Stomach smooth muscle (tissue), 2 donors: ENCODE measurements at regions not wholly inside any gene's neighbourhood (a gene's known extent, or its start where the extent isn't known, plus 50 kb on each side); places are given as distances from the start of the nearest gene placed in this dataset.

ENCODE experiments used
- H3K27ac ChIP-seq: one replicate; pipeline ENCODE4 v1.7.0; 2013; ENCODE audit warnings: mild to moderate bottlenecking, low read length, inconsistent platforms
- H3K27me3 ChIP-seq, 2 donors: one replicate each; pipeline ENCODE4 v1.7.0; 2013; ENCODE audit warnings: low read length in 2 of 2; ENCODE audit not compliant: insufficient read depth in 2 of 2, control insufficient read depth in 1 of 2
- H3K36me3 ChIP-seq, 2 donors: one replicate each; pipeline ENCODE4 v1.7.0; 2013; ENCODE audit warnings: low read length in 2 of 2; ENCODE audit not compliant: control insufficient read depth in 2 of 2, insufficient read depth in 2 of 2
- H3K4me1 ChIP-seq: one replicate; pipeline ENCODE4 v1.7.0; 2013; ENCODE audit warnings: low read length; ENCODE audit not compliant: control insufficient read depth, insufficient read depth
- H3K4me3 ChIP-seq, 2 donors: one replicate each; pipeline ENCODE4 v1.7.0; 2013; ENCODE audit warnings: low read length in 2 of 2
- H3K9ac ChIP-seq, 2 donors: one replicate each; pipeline ENCODE4 v1.7.0; 2013; ENCODE audit warnings: low read length in 2 of 2, mild to moderate bottlenecking in 1 of 2
- H3K9me3 ChIP-seq, 2 donors: one replicate each; pipeline ENCODE4 v1.7.0; 2013; ENCODE audit warnings: low read length in 2 of 2; ENCODE audit not compliant: control insufficient read depth in 2 of 2
- donor health status: healthy.
- donor health status: Pancreatic carcinoma.

DNA sequence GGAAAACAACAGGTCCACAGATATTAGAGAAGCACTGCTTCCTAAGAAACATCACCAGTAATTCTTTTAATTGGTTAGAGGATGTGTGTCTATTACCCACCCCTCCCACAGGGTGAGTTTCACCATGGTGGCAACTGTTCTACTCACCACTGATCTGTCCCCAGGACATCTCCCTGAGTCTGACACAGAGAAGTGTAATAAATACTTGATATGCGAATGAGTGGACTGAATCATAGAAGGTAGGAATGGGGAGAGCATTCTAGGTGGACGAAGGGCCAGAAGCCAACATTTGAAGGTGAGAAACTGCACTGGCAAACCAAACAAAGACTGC, 452.7 kb upstream of the PROK2 start:
- Histone ChIP-seq H3K27ac (no peak overlapping the region), H3K4me3 (no peak overlapping the region), H3K9me3 (no peaks in the 10 kb centered on the region), H3K36me3 (no peaks in the 10 kb centered on the region), H3K27me3 (no peaks in the 10 kb centered on the region), H3K9ac (no peak overlapping the region), H3K4me1 (peaks cover 29% of the 10 kb centered on the region)

DNA sequence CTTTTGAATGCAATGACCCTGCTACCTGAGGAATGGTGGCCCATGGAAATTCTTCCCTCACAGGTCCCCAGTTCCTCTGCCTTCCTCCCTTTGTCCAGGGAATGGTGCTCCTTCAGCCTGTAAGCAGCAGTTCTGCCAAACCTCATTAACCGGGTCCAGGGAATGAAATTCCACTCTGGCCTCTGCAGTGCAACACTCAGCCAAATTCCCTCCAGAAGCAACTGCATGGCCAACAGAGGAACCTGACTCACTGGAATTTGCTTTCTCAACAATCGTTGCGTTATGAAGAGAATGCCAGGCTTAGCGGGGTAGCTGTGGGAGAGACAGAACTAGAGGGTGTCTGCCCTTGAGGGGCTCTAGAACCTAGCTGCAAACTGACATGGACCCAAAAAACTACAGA, 449.4 kb upstream of the PROK2 start:
- H3K4me1 ChIP-seq, result peaks cover 28% of the 10 kb centered on the region
- no peak overlapping the region for H3K4me3 ChIP-seq
- H3K27ac ChIP-seq, result no peak overlapping the region
- no peaks in the 10 kb centered on the region for H3K27me3 ChIP-seq
- H3K9me3 ChIP-seq, result no peaks in the 10 kb centered on the region
- no peak overlapping the region for H3K9ac ChIP-seq
- no peaks in the 10 kb centered on the region for H3K36me3 ChIP-seq

DNA sequence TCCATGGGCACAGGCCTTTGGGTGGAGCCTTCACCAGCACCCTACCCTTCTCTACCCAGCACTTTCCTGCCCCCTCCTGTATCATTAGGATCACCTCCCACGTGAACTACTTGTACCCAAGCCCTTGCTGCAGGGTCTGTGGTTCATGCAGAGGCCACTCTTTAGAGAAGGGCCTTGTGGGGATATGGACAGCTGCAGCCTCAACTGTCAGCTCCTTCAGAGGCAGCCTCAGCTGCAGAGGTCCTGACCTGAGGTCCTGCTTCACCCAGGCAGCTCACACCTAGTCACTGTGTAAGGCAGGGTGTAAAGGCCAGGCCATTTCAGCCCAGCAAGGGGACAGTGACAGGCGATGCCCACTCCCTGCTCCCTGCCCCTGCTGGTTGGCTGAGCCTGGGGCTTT, 448.6 kb upstream of the PROK2 start:
- Histone ChIP-seq H3K9me3 (no peaks in the 10 kb centered on the region), H3K27ac (no peak overlapping the region), H3K4me1 (peaks cover 24% of the 10 kb centered on the region), H3K9ac (no peak overlapping the region), H3K36me3 (no peaks in the 10 kb centered on the region), H3K27me3 (no peaks in the 10 kb centered on the region), H3K4me3 (no peak overlapping the region)

DNA sequence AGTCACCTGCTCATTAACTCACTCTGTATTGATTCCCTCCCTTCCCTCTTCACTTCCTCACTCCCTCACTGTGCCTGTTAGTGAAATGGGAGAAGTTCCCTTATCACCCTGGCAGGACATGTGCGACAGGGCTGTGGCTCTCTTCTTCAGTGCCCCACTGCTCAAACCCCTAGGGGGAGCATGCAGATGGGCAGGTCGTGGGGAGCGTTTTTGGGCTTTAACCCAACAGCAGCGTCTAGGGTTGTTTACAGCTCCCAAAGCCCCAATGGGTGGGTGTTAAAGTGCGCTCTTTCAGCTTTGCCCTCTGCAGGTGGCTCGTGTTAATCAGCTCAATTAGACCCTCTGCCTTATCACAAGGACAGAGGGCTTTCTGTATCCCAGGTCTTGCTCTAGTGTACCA, 447.8 kb upstream of the PROK2 start:
- no peaks in the 10 kb centered on the region for H3K27me3 ChIP-seq
- no peak overlapping the region for H3K27ac ChIP-seq
- no peaks in the 10 kb centered on the region for H3K9me3 ChIP-seq
- H3K4me1 ChIP-seq, result peaks cover 18% of the 10 kb centered on the region
- no peak overlapping the region for H3K9ac ChIP-seq
- no peaks in the 10 kb centered on the region for H3K36me3 ChIP-seq
- no peak overlapping the region for H3K4me3 ChIP-seq

DNA sequence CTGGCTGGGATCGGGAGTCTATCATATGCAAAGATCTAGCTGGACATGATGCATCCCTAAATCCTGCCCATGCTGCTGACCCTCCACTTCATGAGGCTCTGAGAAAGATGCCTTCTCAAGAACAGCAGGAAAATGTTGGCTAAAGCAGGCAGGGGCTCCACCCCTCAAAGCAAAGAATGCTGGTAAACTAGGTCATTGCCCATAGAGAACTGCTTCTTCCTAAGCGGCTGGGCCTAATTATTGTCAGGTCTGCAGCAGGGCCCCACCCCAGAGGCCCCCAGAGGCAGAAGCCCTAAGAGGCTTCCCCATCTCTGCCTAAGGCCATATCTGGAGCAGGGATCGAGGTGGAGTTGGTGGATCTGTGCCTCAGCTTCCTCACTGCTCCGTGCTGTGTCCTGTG, 447.4 kb upstream of the PROK2 start:
- H3K4me1 ChIP-seq, result peaks cover 15% of the 10 kb centered on the region
- no peaks in the 10 kb centered on the region for H3K9me3 ChIP-seq
- no peak overlapping the region for H3K4me3 ChIP-seq
- H3K36me3 ChIP-seq, result no peaks in the 10 kb centered on the region
- no peak overlapping the region for H3K9ac ChIP-seq
- no peak overlapping the region for H3K27ac ChIP-seq
- H3K27me3 ChIP-seq, result no peaks in the 10 kb centered on the region

DNA sequence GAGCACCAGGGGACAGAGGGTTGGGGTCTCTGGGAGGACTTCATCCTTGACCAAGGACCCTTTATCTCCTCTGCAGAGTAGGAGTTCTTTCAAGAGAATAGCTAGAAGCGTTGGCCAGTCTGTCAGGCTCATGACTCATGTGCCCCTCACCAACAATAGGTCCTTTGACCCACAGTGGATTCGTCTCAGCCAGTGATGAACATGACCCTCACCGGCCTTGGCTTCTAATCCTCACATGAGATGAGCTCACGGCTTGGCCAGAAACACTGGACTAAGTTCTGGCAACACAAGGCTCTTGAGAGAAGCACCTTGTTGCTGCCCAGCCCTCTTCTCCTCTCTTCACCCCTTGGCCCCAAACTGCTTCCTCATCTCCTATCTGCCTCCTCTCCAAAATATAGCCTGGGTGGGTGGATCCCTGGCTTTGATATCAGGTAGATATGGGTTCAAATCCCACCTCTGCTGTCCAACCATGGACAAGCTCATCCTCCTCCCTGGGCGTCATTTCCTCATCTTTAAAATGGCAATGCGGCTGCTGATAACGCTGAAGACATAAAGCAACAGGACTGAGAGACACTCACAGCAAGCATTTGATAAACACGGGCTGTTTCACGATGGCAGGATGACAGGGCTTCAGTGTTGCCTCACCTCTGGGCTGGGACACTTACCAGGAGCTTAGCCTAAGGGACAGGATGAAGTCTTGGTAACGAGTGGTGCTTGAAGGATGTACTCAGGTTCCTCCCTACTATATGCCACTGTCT, 446.7 kb upstream of the PROK2 start:
- Histone ChIP-seq H3K36me3 (no peaks in the 10 kb centered on the region), H3K9me3 (no peaks in the 10 kb centered on the region), H3K4me3 (no peak overlapping the region), H3K27me3 (no peaks in the 10 kb centered on the region), H3K27ac (no peak overlapping the region), H3K9ac (no peak overlapping the region), H3K4me1 (peaks cover 15% of the 10 kb centered on the region)

DNA sequence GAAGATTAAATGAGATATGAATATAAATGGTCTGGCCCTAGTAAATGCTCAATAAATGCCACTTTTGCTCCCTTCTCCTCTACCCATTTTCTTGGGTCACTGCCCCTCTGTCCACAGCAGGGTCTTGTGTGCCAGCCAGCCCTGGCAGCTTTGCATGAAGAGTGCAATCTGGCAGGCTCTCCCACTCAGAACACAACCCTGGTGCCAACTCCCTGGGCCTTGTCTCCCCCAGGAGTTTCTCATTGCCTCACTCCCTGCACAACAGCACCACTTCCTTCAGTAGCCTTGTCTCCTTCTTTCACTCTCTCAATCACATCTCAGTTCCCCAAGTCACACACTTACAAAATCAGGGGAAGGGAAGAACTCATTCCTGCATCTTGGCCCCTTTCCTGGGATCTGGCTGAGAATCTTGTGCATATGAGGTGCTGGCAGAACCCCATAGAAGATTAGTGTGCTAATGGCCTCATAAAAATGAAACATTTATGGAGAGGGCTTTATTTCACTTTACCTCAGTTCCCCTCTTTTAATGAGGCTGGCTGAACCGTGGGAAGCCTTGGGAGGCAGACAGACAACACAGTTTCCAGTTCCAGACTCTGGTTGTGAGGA, 445.9 kb upstream of the PROK2 start:
- Histone ChIP-seq H3K9me3 (peaks cover 0 to under 1% of the 10 kb centered on the region in 2 donors), H3K9ac (no peak overlapping the region), H3K4me1 (peaks cover 15% of the 10 kb centered on the region), H3K27me3 (no peaks in the 10 kb centered on the region), H3K4me3 (no peak overlapping the region), H3K27ac (no peak overlapping the region), H3K36me3 (no peaks in the 10 kb centered on the region)

DNA sequence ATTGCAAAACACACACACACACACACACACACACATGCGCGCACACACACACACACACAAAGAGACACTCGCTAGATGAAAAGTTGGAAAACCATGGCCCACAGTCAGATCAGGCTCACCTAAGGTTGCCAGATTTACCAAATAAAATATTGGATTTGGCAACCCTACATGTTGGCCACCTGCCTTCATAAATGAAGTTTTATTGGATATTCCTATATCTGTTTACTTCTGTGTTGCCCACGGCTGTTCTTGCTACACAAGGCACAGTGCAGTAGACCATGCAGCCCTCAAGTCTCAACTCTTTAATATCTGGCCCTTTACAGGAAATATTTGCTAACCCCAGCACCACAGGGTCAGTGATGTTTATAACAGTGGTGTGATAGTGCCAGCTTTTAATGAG, 445.0 kb upstream of the PROK2 start:
- peaks cover 5 to 7% of the 10 kb centered on the region in 2 donors for H3K9me3 ChIP-seq
- H3K4me1 ChIP-seq, result peaks cover 15% of the 10 kb centered on the region
- H3K4me3 ChIP-seq, result no peak overlapping the region
- no peaks in the 10 kb centered on the region for H3K27me3 ChIP-seq
- H3K36me3 ChIP-seq, result no peaks in the 10 kb centered on the region
- H3K9ac ChIP-seq, result no peak overlapping the region
- no peak overlapping the region for H3K27ac ChIP-seq

DNA sequence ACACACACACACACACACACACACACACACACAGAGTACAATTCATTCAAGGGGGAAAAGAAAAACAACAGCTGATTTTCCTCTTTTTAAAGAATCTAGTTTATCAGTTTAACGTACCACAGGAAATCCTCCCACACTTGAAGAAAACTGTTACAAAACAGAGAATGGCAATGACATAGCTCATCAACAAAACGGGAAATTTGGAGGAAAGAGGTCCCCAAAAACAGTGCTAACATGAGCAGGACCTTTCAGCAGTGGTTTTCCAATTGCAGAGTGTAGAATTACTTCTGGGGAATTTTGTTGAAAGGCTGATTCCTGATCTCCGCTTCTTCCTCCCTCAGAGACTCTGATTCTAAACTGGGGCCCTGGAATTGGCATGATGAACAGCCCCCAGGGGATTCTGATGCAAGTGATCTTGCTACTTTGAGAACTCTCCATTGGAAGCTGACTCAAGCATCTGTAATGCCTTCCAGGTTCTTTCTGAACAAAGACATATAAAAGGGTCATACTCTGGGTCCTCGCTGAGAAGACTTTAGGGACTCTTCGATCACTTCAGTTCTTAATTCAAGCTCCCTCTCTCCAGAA, 442.6 kb upstream of the PROK2 start:
- Histone ChIP-seq H3K36me3 (no peaks in the 10 kb centered on the region), H3K27me3 (no peaks in the 10 kb centered on the region), H3K27ac (no peak overlapping the region), H3K9me3 (peaks cover 5 to 11% of the 10 kb centered on the region in 2 donors), H3K4me3 (no peak overlapping the region), H3K9ac (no peak overlapping the region), H3K4me1 (peaks cover 3% of the 10 kb centered on the region)

DNA sequence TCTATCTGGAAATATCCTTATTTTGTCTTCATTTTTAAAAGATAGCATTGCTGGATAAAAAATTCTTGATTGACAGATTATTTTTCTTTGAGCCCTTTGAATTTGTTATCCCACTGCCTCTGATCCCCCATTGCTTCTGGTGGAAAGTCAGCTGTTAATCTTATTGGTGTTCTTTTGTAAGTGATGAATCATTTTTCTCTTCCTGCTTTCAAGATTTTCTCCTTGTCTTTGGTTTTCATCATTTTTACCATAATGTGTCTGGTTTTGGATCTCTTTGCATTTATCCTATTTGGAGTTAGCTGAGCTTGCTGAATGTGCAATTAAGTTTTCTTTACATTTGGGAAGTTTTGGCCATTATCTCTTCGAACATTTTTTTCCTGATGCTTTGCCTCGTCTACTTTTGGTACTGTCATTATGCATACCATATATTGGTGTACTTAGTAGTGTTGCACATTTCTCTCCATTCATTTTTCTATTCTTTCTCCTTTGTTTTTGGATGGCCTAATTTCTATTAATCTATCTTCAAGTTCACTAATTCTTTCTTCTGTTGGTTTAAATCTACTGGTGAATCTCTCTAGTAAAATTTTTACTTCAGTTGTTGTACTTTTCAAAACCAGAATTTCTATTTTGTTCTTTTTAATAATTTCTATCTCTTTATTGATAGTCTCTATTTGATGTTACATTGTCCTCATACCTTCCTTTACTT, 440.0 kb upstream of the PROK2 start:
- no peaks in the 10 kb centered on the region for H3K27me3 ChIP-seq

More for the DNA sequence above, 440.0 kb upstream of the PROK2 start:
- Histone ChIP-seq H3K27ac (no peak overlapping the region), H3K4me3 (no peak overlapping the region), H3K4me1 (no peaks in the 10 kb centered on the region), H3K9ac (no peak overlapping the region), H3K36me3 (no peaks in the 10 kb centered on the region), H3K9me3 (peaks cover 5 to 11% of the 10 kb centered on the region in 2 donors)
